Mesendoderm (in vitro differentiated cells): ENCODE measurements at regions not wholly inside any gene's neighbourhood (a gene's known extent, or its start where the extent isn't known, plus 50 kb on each side); places are given as distances from the start of the nearest gene placed in this dataset.

Experiments used
- DNase-seq: peaks from one replicate; pipeline ENCODE4 v3.0.0; 2013
- H2AK5ac ChIP-seq: 2 replicates; pipeline ENCODE4 v1.6.1; 2013; ENCODE audit warnings: low read length, inconsistent platforms
- H2BK120ac ChIP-seq: 2 replicates; pipeline ENCODE4 v1.6.1; 2013; ENCODE audit warnings: low read depth, mild to moderate bottlenecking, low read length, moderate library complexity, mixed read lengths
- H2BK15ac ChIP-seq: replicated peaks from 2 replicates; pipeline ENCODE4 v1.6.1; 2013; ENCODE audit warnings: low read depth, mild to moderate bottlenecking, moderate library complexity
- H2BK5ac ChIP-seq: 2 replicates; pipeline ENCODE4 v1.6.1; 2013; ENCODE audit warnings: low read length, inconsistent platforms
- H3K18ac ChIP-seq: 2 replicates; pipeline ENCODE4 v1.6.1; 2013; ENCODE audit warnings: mild to moderate bottlenecking, low read length, mixed read lengths
- H3K23ac ChIP-seq: one replicate; pipeline ENCODE4 v1.6.1; 2013; ENCODE audit warnings: low read length
- H3K27ac ChIP-seq: 2 replicates; pipeline ENCODE4 v1.5.1; 2013; ENCODE audit warnings: low read depth, mild to moderate bottlenecking, inconsistent platforms, low read length, moderate library complexity
- H3K27me3 ChIP-seq: 2 replicates; pipeline ENCODE4 v1.6.1; 2013; ENCODE audit warnings: low read length, control low read depth, mild to moderate bottlenecking, inconsistent platforms; ENCODE audit not compliant: insufficient read depth, poor library complexity
- H3K36me3 ChIP-seq: 2 replicates; pipeline ENCODE4 v1.6.1; 2013; ENCODE audit warnings: low read length, inconsistent platforms; ENCODE audit not compliant: control insufficient read depth, insufficient read depth
- H3K4ac ChIP-seq: one replicate; pipeline ENCODE4 v1.6.1; 2013; ENCODE audit warnings: low read depth, mild to moderate bottlenecking, low read length, moderate library complexity
- H3K4me1 ChIP-seq: 2 replicates; pipeline ENCODE4 v1.6.1; 2013; ENCODE audit warnings: low read depth, low read length, inconsistent platforms; ENCODE audit not compliant: control insufficient read depth
- H3K4me2 ChIP-seq: 2 replicates; pipeline ENCODE4 v1.6.1; 2013; ENCODE audit warnings: low read length
- H3K4me3 ChIP-seq: 2 replicates; pipeline ENCODE4 v1.5.1; 2013; ENCODE audit warnings: mild to moderate bottlenecking, low read length
- H3K56ac ChIP-seq: one replicate; pipeline ENCODE4 v1.6.1; 2013; ENCODE audit warnings: low read length
- H3K79me1 ChIP-seq: 2 replicates; pipeline ENCODE4 v1.6.1; 2013; ENCODE audit warnings: low read length, inconsistent platforms
- H3K79me2 ChIP-seq: 2 replicates; pipeline ENCODE4 v1.6.1; 2013; ENCODE audit warnings: mild to moderate bottlenecking, low read length; ENCODE audit not compliant: control insufficient read depth, insufficient read depth
- H3K9ac ChIP-seq: 2 replicates; pipeline ENCODE4 v1.6.1; 2013; ENCODE audit warnings: low read length, inconsistent platforms
- H4K5ac ChIP-seq: one replicate; pipeline ENCODE4 v1.6.1; 2013; ENCODE audit warnings: low read length
- H4K8ac ChIP-seq: one replicate; pipeline ENCODE4 v1.6.1; 2013; ENCODE audit warnings: low read depth, mild to moderate bottlenecking, control low read depth, low read length, moderate library complexity
- WGBS: extraction: QIAGEN DNeasy Blood & Tissue Kit; methylation state at CpG from one replicate; pipeline ENCODE4 v1.1.7; 2013; ENCODE audit warnings: low lambda C conversion rate, missing lambda C conversion rate; ENCODE audit not compliant: insufficient coverage; ENCODE audit errors: extremely low coverage; 5-methylcytosine and 5-hydroxymethylcytosine counted together

- Histone ChIP-seq H3K4ac (no peak overlapping the region), H3K79me1 (no peaks in the 10 kb centered on the region), H3K23ac (no peak overlapping the region), H3K27me3 (no peaks in the 10 kb centered on the region), H3K4me3 (no peak overlapping the region), H3K79me2 (no peaks in the 10 kb centered on the region), H2BK5ac (no peak overlapping the region), H3K4me1 (no peaks in the 10 kb centered on the region), H3K4me2 (no peak overlapping the region), H3K18ac (no peak overlapping the region), H4K5ac (no peak overlapping the region), H4K8ac (no peak overlapping the region), H3K36me3 (no peaks in the 10 kb centered on the region), H2AK5ac (no peak overlapping the region), H3K27ac (no peak overlapping the region), H2BK15ac (no peak overlapping the region), H3K56ac (no peak overlapping the region), H2BK120ac (no peak overlapping the region), H3K9ac (no peak overlapping the region)
- no CpG with 5 or more reads among the region's 3 CpGs for WGBS
- DNase-seq: no peak
Measured at GRCh38 chr5:145689235-145689634, 145.9 kb downstream of the PRELID2 start.

- Histone ChIP-seq H3K36me3 (no peaks in the 10 kb centered on the region), H2BK120ac (no peak overlapping the region), H3K4me2 (no peak overlapping the region), H3K4ac (no peak overlapping the region), H3K4me1 (no peaks in the 10 kb centered on the region), H2AK5ac (no peak overlapping the region), H3K56ac (no peak overlapping the region), H2BK5ac (no peak overlapping the region), H4K8ac (no peak overlapping the region), H3K27ac (no peak overlapping the region), H3K18ac (no peak overlapping the region), H2BK15ac (no peak overlapping the region), H3K79me2 (no peaks in the 10 kb centered on the region), H3K23ac (no peak overlapping the region), H3K79me1 (no peaks in the 10 kb centered on the region), H3K4me3 (no peak overlapping the region), H4K5ac (no peak overlapping the region), H3K9ac (no peak overlapping the region), H3K27me3 (no peaks in the 10 kb centered on the region)
- DNase-seq: no peak
- WGBS: no CpG with 5 or more reads among the region's 4 CpGs
Measured at GRCh38 chr5:145687943-145688342, 147.2 kb downstream of the PRELID2 start.

GRCh38 chr5:145685417-145685816 is 149.7 kb downstream of the PRELID2 start:
- Histone ChIP-seq H3K36me3 (no peaks in the 10 kb centered on the region), H3K27ac (no peak overlapping the region), H2AK5ac (no peak overlapping the region), H3K23ac (no peak overlapping the region), H3K56ac (no peak overlapping the region), H3K79me1 (no peaks in the 10 kb centered on the region), H3K4me1 (no peaks in the 10 kb centered on the region), H3K9ac (no peak overlapping the region), H2BK120ac (no peak overlapping the region), H4K8ac (no peak overlapping the region), H3K27me3 (no peaks in the 10 kb centered on the region), H3K4ac (no peak overlapping the region), H3K79me2 (no peaks in the 10 kb centered on the region), H3K4me2 (no peak overlapping the region), H2BK15ac (no peak overlapping the region), H3K4me3 (no peak overlapping the region), H2BK5ac (no peak overlapping the region), H3K18ac (no peak overlapping the region), H4K5ac (no peak overlapping the region)
- DNase-seq: no peak
- no CpG with 5 or more reads among the region's 1 CpG for WGBS

DNA sequence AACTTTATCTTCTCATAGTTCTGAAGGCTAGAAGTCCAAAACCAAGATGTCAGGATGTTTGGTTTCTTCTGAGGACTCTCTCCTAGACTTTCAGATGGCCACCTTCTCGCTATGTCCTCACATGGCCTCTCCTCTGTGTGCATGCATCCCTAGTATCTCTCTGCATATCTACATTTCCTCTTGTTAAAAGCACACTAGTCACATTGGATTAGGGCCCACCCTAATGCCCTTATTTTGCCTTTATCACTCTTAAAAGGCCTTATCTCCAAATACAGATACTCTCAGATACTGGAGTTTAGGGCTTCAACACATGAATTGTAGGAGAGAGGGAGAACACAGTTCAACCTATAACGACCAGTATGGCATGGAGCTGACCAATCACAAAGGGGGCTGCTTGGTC is 151.7 kb downstream of the PRELID2 start:
- no peaks in the 10 kb centered on the region for H3K79me1 ChIP-seq
- no peak overlapping the region for H4K5ac ChIP-seq
- no peaks in the 10 kb centered on the region for H3K4me1 ChIP-seq
- DNase-seq: peak; percentile 69
- no peak overlapping the region for H3K27ac ChIP-seq
- H3K18ac ChIP-seq: no peak overlapping the region
- H3K79me2 ChIP-seq: no peaks in the 10 kb centered on the region
- no peak overlapping the region for H3K4me2 ChIP-seq
- H3K4me3 ChIP-seq: no peak overlapping the region
- H2BK5ac ChIP-seq: no peak overlapping the region
- H3K36me3 ChIP-seq: no peaks in the 10 kb centered on the region
- H3K4ac ChIP-seq: no peak overlapping the region
- no peak overlapping the region for H2BK15ac ChIP-seq
- H3K56ac ChIP-seq: no peak overlapping the region
- no peak overlapping the region for H4K8ac ChIP-seq
- H2BK120ac ChIP-seq: no peak overlapping the region
- H3K23ac ChIP-seq: no peak overlapping the region
- no peak overlapping the region for H3K9ac ChIP-seq
- H2AK5ac ChIP-seq: no peak overlapping the region
- WGBS: no CpG with 5 or more reads among the region's 2 CpGs
- no peaks in the 10 kb centered on the region for H3K27me3 ChIP-seq

DNA sequence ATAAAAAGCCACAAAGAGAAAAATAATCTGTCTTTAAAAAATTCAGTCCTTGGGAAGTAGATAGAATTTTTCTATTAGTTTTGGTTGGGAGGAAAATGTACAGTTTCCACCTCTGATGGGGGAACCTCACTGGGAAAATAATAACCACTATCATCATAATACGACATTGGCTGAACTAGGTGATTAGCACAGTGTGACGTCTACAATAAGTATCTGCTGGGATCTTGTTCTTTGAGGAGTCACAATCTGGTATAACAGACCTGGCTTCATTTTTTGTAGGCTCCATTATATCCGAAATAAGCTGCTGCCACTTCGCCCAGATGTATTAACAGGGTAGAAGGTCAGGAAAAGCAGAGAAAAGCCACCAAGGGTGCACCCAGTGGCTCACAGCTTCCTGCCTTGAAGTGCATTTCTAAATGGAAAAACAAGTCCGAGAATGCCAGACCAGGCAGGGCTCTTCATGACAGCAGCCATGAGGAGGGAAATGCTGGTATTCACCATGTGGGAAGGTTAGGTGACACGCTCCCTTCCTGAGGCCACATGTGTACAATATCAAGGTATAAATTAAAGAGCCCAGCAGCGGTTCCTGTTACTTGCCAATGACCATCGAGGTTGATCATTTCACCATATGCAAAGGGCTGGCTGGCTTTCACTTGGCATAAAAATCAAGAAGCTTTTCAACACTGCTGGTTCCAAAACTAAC is 152.8 kb downstream of the PRELID2 start:
- Histone ChIP-seq H2AK5ac (no peak overlapping the region), H3K18ac (peak overlapping the region; percentile 75), H2BK5ac (no peak overlapping the region), H3K4me1 (no peaks in the 10 kb centered on the region), H2BK15ac (peak overlapping the region; percentile 36), H2BK120ac (no peak overlapping the region), H3K56ac (no peak overlapping the region), H3K27ac (no peak overlapping the region), H3K79me2 (no peaks in the 10 kb centered on the region), H3K79me1 (no peaks in the 10 kb centered on the region), H4K8ac (no peak overlapping the region), H3K36me3 (no peaks in the 10 kb centered on the region), H3K4ac (peak overlapping the region; percentile 55), H3K27me3 (no peaks in the 10 kb centered on the region), H3K23ac (no peak overlapping the region), H4K5ac (no peak overlapping the region), H3K9ac (no peak overlapping the region), H3K4me3 (no peak overlapping the region), H3K4me2 (no peak overlapping the region)
- WGBS: no CpG with 5 or more reads among the region's 8 CpGs
- no peak for DNase-seq

DNA sequence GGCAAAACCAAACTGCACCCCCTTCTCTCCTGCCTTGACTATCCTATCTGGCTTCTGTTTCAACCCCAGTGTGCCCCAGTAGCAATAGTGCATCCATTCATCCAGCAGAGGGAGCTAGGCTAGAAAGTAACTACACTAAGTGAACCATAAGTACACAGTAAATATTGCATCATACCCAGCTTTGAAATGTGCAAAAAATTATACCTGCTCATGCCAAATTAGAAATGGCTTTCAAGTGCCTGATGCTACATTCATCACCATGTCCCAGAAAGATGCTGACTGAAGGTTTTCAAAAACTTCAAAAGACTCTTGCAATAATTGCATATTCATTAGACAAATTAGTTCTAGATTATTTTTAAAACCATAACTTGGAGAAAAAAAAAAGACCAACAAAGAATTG is 153.5 kb downstream of the PRELID2 start:
- no peaks in the 10 kb centered on the region for H3K36me3 ChIP-seq
- no peak overlapping the region for H3K4ac ChIP-seq
- H2BK15ac ChIP-seq: no peak overlapping the region
- H3K18ac ChIP-seq: no peak overlapping the region
- no peak overlapping the region for H2BK120ac ChIP-seq
- H4K5ac ChIP-seq: no peak overlapping the region
- peak; percentile 70 for DNase-seq
- H3K4me3 ChIP-seq: no peak overlapping the region
- no peak overlapping the region for H3K56ac ChIP-seq
- H3K9ac ChIP-seq: no peak overlapping the region
- H3K27me3 ChIP-seq: no peaks in the 10 kb centered on the region
- H3K27ac ChIP-seq: no peak overlapping the region
- no peaks in the 10 kb centered on the region for H3K4me1 ChIP-seq
- no peak overlapping the region for H4K8ac ChIP-seq
- H3K23ac ChIP-seq: no peak overlapping the region
- H2BK5ac ChIP-seq: no peak overlapping the region
- no peak overlapping the region for H2AK5ac ChIP-seq
- no peaks in the 10 kb centered on the region for H3K79me1 ChIP-seq
- no peaks in the 10 kb centered on the region for H3K79me2 ChIP-seq
- H3K4me2 ChIP-seq: no peak overlapping the region
